ENCODE measurements at regions not wholly inside any gene's neighbourhood (a gene's known extent, or its start where the extent isn't known, plus 50 kb on each side); places are given as distances from the start of the nearest gene placed in this dataset.

DNA sequence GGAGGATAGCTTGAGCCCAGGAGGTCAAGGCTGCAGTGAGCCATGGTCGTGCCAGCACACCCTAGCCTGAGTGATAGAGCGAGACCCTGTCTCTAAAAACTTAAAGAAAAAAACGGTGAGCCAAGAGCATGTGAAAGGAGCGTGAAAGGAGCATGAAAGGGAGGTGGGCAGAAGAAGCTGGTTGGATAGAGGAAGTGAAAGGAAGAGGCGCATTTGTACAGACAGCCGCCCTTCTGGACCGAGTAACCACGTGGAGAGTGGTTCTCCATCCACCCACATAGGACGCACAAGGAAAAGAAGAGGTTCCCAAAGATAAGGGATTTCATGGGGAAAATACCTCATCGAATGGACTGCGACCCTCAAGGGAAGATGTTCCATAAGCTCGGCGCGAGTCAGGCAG is 60.4 kb upstream of the IFNAR2 start:
- no peaks in the 10 kb centered on the region for H3K36me3 Mint-ChIP-seq (ENCODE audit: low read depth)
- peaks cover 33% of the 10 kb centered on the region for H3K27me3 Mint-ChIP-seq
- DNase-seq = no peak
- ChIA-PET POLR2A (no interaction called here), CTCF (no interaction called here)
- no peaks in the 10 kb centered on the region for H3K4me1 Mint-ChIP-seq
- H3K27ac Mint-ChIP-seq = no peak overlapping the region
- no peak overlapping the region for H3K4me3 Mint-ChIP-seq
- no peaks in the 10 kb centered on the region for H3K9me3 Mint-ChIP-seq

DNA sequence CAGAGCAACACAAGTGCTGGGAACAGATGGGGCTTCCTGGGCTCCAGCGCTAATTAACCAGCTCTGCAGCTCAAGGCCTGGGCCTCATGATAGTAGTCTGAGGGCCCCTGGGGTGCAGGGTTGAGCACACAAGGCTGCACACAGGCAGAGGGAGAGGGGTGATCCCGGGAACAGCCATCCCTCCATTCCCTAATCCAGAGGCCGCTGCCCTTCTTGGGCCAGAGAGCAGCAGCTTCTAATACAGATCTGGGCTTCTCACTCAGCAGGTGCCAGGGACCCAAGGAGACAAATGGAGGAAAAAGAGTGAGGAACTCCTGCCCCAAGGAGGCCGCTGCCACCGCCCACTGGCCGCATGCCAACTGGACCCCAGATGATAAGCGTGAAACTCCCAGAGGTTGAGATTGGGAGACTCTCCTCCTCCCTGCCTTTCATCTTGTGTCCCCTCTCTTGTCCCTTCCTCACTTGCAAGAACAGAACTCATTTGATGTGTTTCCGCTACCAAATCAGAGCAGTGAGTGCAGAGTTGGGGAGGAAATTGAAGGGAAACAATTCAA is 58.0 kb upstream of the IFNAR2 start:
- Mint-ChIP-seq H3K4me3 (no peak overlapping the region), H3K27ac (no peak overlapping the region), H3K27me3 (peaks cover 32% of the 10 kb centered on the region), H3K36me3 (ENCODE audit: low read depth) (no peaks in the 10 kb centered on the region), H3K4me1 (no peaks in the 10 kb centered on the region), H3K9me3 (no peaks in the 10 kb centered on the region)
- POLR2A ChIA-PET = no interaction called here
- CTCF ChIA-PET = no interaction called here
- no peak for DNase-seq

DNA sequence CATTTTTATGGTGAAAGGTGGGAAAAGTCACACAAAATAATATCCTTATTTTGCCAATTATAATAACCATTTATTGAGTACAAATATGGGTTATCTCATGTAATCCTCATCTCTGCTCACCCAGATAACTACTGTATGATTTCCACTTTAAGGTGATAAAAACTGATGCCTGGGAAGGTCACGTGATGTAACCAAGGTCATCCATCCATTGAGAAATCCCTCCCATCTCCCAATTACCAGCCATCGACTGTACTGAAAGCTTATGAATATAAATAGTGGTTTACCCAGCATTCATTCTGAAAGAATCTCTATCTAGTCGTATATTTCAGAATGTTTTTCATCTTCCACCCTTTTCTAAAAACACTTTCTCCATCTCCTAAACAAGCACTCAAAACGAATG is 55.0 kb upstream of the IFNAR2 start:
- CTCF ChIA-PET = no interaction called here

More for the DNA sequence above, 55.0 kb upstream of the IFNAR2 start:
- Mint-ChIP-seq H3K36me3 (ENCODE audit: low read depth) (no peaks in the 10 kb centered on the region), H3K27me3 (peaks cover 21% of the 10 kb centered on the region), H3K27ac (no peak overlapping the region), H3K4me1 (no peaks in the 10 kb centered on the region), H3K9me3 (no peaks in the 10 kb centered on the region), H3K4me3 (no peak overlapping the region)
- DNase-seq = no peak
- POLR2A ChIA-PET = no interaction called here

All from activated CD4-positive, alpha-beta memory T cell treated with anti-CD3 and anti-CD28 coated beads, Interleukin-2, amount 10 ng/mL, durations not matched to agents 7 days and 5 days (primary cell).